GM19397 (cell line): ENCODE measurements at regions not wholly inside any gene's neighbourhood (a gene's known extent, or its start where the extent isn't known, plus 50 kb on each side); places are given as distances from the start of the nearest gene placed in this dataset.

ENCODE experiments used
- ATAC-seq: cut with Tn5 transposase; IDR thresholded peaks from one replicate; pipeline ENCODE4 v1.9.1; 2021; ENCODE audit warnings: mild to moderate bottlenecking, moderate library complexity; ENCODE audit not compliant: unreplicated experiment

GRCh38 chr10:78357141-78358063, 323.7 kb downstream of the RPS24 start:
- no peak for ATAC-seq

- no peak for ATAC-seq
Observed at GRCh38 chr10:78358351-78358750, 324.7 kb downstream of the RPS24 start.

- no peak for ATAC-seq
Observed at GRCh38 chr10:78358982-78359381, 325.3 kb downstream of the RPS24 start.

- no peak for ATAC-seq
Observed at GRCh38 chr10:78359640-78360091, 326.0 kb downstream of the RPS24 start.

GRCh38 chr10:78360284-78360683, 326.6 kb downstream of the RPS24 start:
- ATAC-seq, result no peak

GRCh38 chr10:78361031-78361430, 327.4 kb downstream of the RPS24 start:
- ATAC-seq, result no peak

GRCh38 chr10:78362406-78363022, 328.9 kb downstream of the RPS24 start:
- no peak for ATAC-seq

- no peak for ATAC-seq
Observed at GRCh38 chr10:78363190-78363589, 329.5 kb downstream of the RPS24 start.

- no peak for ATAC-seq
Observed at GRCh38 chr10:78365694-78366093, 332.0 kb downstream of the RPS24 start.

- ATAC-seq, result no peak
Observed at GRCh38 chr10:78366663-78367411, 333.2 kb downstream of the RPS24 start.

GRCh38 chr10:78367751-78368150, 334.1 kb downstream of the RPS24 start:
- no peak for ATAC-seq

GRCh38 chr10:78371136-78371535, 337.5 kb downstream of the RPS24 start:
- ATAC-seq, result no peak

GRCh38 chr10:78372806-78373205, 339.1 kb downstream of the RPS24 start:
- no peak for ATAC-seq

- ATAC-seq, result no peak
Observed at GRCh38 chr10:78374331-78375028, 340.8 kb downstream of the RPS24 start.

GRCh38 chr10:78375854-78376785, 342.5 kb downstream of the RPS24 start:
- ATAC-seq, result no peak

GRCh38 chr10:78377356-78377755, 343.7 kb downstream of the RPS24 start:
- ATAC-seq, result no peak

- no peak for ATAC-seq
Observed at GRCh38 chr10:78378192-78378591, 344.5 kb downstream of the RPS24 start.

- no peak for ATAC-seq
Observed at GRCh38 chr10:78381107-78381506, 347.4 kb downstream of the RPS24 start.

GRCh38 chr10:78382047-78382446, 348.4 kb downstream of the RPS24 start:
- no peak for ATAC-seq

- ATAC-seq, result no peak
Observed at GRCh38 chr10:78382772-78383171, 349.1 kb downstream of the RPS24 start.
